ENCODE measurements at regions not wholly inside any gene's neighbourhood (a gene's known extent, or its start where the extent isn't known, plus 50 kb on each side); places are given as distances from the start of the nearest gene placed in this dataset.

- DNase-seq (ENCODE audit: low read depth, low spot score): no peak
- Histone ChIP-seq H3K4me2 (ENCODE audit: insufficient read depth, low read length) (no peak overlapping the region), H2AFZ (ENCODE audit: low read depth, low read length) (no peak overlapping the region), H3K4me1 (ENCODE audit: control insufficient read depth, extremely low read depth, insufficient read depth, low read length) (no peaks in the 10 kb centered on the region), H3K36me3 (ENCODE audit: control insufficient read depth in 2 of 2, extremely low read depth in 1 of 2, insufficient read depth in 2 of 2, low read length in 2 of 2) (no peaks in the 10 kb centered on the region), H3K4me3 (replicated peaks in 1 of 3; ENCODE audit: insufficient read depth in 1 of 3, low read depth in 1 of 3, low read length in 3 of 3) (no peak overlapping the region), H3K9me1 (replicated peaks; ENCODE audit: control insufficient read depth, extremely low read depth, insufficient read depth, low read length) (no peaks in the 10 kb centered on the region), H3K27ac (ENCODE audit: insufficient read depth, low read depth, low read length) (no peak overlapping the region), H3K27me3 (ENCODE audit: control insufficient read depth in 2 of 2, insufficient read depth in 2 of 2, low read length in 2 of 2) (no peaks in the 10 kb centered on the region), H4K20me1 (replicated peaks; ENCODE audit: control insufficient read depth, extremely low read depth, insufficient read depth, low read length) (no peaks in the 10 kb centered on the region), H3K79me2 (ENCODE audit: control insufficient read depth, insufficient read depth, low read length) (no peaks in the 10 kb centered on the region), H3K9me3 (replicated peaks; ENCODE audit: control insufficient read depth, insufficient read depth, low read length) (no peaks in the 10 kb centered on the region), H3K9ac (replicated peaks; ENCODE audit: extremely low read depth, insufficient read depth, low read length) (no peak overlapping the region)
- TF ChIP-seq, protein P1, sequence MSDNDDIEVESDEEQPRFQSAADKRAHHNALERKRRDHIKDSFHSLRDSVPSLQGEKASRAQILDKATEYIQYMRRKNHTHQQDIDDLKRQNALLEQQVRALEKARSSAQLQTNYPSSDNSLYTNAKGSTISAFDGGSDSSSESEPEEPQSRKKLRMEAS (IDR thresholded peaks at IDR 0.05; ENCODE audit: insufficient read depth, insufficient read length): no peak
- no peak for TF ChIP-seq GATA2 (IDR thresholded peaks at IDR 0.05; ENCODE audit: insufficient read depth, insufficient read length, low read depth, low read length)
- TF ChIP-seq POLR2A (IDR thresholded peaks at IDR 0.05; ENCODE audit: low read depth, low read length): no peak
- TF ChIP-seq JUN (IDR thresholded peaks at IDR 0.05; ENCODE audit: borderline replicate concordance, insufficient read depth, insufficient read length, low read depth): no peak
- no peak for TF ChIP-seq MYC (IDR thresholded peaks at IDR 0.05; ENCODE audit: low read depth, low read length)
- TF ChIP-seq EZH2 (IDR thresholded peaks at IDR 0.05; ENCODE audit: borderline replicate concordance, low read depth, low read length, severe bottlenecking): no peak
- no peak for TF ChIP-seq FOS (IDR thresholded peaks at IDR 0.05; ENCODE audit: borderline replicate concordance, insufficient read depth, low read length)
- TF ChIP-seq POLR2AphosphoS5 (IDR thresholded peaks at IDR 0.05; ENCODE audit: insufficient read depth, low read depth, low read length): no peak
- no peak for TF ChIP-seq CTCF (IDR thresholded peaks at IDR 0.05; ENCODE audit: extremely low read depth in 1 of 2, insufficient read depth in 1 of 2, low read depth in 1 of 2, low read length in 2 of 2)
- POLR2A ChIA-PET: no interaction called here
- intact Hi-C loops (cut with micrococcal nuclease): no loop called here
- CTCF ChIA-PET: no interaction called here
- no peak for FAIRE-seq
- BruUV-seq (replicated peaks): no TSS peak
- dilution Hi-C loops (cut with MboI; ENCODE audit: extremely low pct_ligation_motif_present, low sequenced_read_pairs): no loop called here
These were observed 95.5 kb upstream of the CNTN3 start for GRCh38 chr3:74709951-74710350.
